ENCODE measurements at regions not wholly inside any gene's neighbourhood (a gene's known extent, or its start where the extent isn't known, plus 50 kb on each side); places are given as distances from the start of the nearest gene placed in this dataset.
A peak's percentile ranks its signal among the peaks of the same experiment; 100 is the strongest.

DNA sequence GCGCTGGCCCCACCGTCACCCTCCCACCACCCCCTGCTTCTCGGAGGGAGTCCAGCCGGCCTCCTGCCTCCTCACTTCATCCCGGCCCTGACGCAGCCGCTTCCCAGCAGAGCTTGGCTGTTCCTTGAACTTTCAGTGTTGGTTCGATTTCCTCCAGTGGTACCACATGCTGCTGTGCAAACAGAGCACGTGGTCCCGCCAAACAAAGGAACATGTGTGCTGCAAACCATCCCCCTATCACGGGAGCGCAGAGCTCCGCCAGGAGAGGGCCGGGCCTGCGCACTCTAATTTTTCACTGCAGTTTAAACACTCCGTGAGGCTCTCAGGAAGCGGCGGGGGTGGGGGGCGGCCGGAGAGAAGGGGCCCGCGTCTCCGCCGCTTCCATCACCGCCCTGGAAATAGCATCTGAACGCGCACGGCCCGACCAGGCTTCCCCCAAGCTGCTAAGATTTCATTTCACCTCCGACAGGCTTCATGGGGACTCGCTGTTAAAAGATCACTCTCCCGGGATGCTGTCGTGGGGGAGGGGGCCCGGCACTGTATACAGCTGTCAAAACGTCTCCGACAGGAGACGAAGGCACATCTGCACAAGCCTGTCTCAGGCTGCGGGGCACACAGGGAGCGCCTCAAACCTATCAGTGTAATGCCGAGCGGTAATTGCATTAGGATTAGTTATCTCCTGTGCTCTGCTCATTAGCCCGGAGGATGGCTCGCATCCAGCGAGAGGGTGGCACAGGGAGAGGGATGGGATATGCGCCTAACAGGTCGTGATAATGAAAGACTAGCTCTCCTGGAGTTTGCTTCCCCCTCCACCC is 269.9 kb upstream of the SORL1-AS1 start:
- intact Hi-C loops (cut with micrococcal nuclease) = no loop called here
- peak; percentile 98 for ATAC-seq

DNA sequence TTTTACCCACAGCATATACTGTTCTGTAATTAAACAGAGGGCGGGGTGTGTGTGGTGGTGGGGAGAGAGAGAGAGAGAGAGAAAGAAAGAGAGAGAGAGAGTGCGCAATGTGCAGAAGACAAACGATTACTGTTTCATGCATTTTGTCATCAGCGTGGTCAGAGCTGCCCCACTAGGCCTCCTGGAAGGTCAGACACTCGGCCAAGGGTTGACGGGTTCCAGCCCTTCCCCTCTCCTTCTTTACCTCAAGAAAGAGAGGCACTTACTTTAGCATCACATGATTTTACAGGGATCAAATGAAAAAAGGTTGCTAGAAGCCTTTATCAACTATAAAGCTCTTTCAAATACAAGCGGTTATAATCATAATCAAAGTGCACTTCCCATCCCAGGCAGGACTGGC is 269.2 kb upstream of the SORL1-AS1 start:
- intact Hi-C loops (cut with micrococcal nuclease) = no loop called here
- no peak for DNase-seq
- ATAC-seq = peak; percentile 14

More for the DNA sequence above, 269.9 kb upstream of the SORL1-AS1 start:
- DNase-seq = peak; percentile 85

DNA sequence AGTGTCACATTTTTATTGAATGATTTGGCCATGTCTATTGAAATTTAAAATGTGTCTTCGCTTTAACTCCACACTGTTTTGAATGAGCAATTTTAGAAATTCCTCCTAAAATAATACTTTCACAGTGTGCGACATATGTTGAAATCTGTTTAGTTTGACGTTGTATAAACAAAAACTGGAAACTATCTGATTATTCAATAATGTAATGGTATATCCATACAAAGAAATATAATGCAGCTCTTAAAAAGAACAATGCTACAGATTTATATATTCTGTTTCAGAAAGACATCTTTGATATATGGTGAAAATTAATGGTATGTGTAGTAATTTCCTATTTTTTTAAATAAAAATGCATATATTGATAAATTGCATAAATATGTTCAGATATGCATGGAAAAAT is 268.7 kb upstream of the SORL1-AS1 start:
- intact Hi-C loops (cut with micrococcal nuclease) = no loop called here
- no peak for ATAC-seq

DNA sequence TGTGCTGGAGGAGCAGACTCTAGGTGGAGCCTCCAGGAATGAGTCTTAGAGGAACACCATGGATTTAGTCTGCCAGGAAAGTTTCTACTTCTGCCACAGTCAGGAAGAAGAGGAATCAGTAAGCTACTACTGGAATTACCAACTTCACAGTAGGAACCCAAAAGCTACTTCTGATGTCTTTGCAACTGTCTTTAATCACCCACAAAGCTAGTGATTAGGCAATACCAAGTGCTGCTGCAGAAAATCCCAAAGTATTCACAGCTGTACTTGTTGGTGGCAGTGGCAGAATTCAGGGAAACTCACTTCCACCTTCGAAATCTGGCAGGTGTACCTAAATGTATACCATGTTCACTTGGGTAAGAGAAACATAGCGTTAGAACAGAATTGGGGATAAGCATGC is 264.5 kb upstream of the SORL1-AS1 start:
- DNase-seq (no peak), ATAC-seq (no peak)
- intact Hi-C loops (cut with micrococcal nuclease) = no loop called here

More for the DNA sequence above, 268.7 kb upstream of the SORL1-AS1 start:
- no peak for DNase-seq

DNA sequence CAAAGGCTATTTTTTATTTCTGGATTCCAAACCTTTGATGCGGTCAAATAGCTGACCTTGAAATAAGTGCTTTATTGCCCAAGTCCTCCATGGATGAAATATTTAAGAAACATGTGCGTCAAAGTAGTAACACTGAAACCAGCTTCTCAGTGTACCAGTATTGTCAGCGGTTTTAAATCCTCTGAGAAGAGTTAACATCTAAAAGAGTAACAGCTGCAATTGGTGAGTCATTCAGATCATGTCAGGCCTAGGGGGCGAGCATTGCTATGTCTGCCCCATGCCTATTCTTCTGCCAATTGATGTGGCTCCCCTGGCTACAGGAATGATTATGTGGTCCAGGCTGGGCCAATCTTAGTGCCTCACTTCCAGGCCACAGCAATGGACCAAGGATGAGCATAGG is 263.3 kb upstream of the SORL1-AS1 start:
- DNase-seq (no peak), ATAC-seq (no peak)
- intact Hi-C loops (cut with micrococcal nuclease) = no loop called here

DNA sequence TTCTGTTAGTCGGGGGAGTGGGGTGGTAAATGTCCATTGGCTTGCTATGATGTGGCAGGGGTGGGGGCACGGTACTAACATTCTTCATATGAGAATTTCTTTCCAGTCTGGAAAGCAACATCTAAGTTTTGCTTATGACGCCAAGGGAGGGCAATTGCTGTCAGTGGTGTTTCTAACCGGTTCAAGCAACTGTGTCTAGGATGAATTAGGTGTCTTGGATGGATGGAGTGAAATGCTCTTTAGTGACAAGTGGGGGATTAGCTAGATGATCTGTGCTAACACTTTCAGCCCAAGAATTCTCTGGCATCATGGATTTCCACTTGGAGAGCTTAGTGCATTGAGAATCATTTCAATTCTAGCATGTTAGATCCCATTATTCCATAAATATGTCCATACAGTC is 262.6 kb upstream of the SORL1-AS1 start:
- intact Hi-C loops (cut with micrococcal nuclease) = no loop called here
- DNase-seq (no peak), ATAC-seq (no peak)

DNA sequence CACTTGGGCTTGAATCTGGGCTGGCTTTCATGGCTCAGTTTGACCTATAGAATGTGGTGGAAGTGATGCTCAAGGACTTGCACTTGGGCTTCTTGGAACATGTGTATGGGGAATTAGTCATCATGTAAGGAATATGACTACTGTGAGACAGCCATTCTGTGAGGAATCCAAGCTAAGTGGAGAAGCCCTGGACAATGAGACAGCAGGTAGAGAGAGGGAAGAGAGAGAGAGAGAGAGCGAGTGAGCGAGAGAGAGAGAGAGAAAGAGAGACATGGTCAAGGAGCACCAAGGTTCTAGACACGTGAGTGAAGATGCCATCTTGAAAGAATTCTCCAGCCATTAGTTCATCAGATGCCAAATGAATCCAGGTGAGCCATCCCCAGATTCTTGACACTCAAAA is 261.6 kb upstream of the SORL1-AS1 start:
- no peak for DNase-seq
- ATAC-seq = no peak
- intact Hi-C loops (cut with micrococcal nuclease) = no loop called here

DNA sequence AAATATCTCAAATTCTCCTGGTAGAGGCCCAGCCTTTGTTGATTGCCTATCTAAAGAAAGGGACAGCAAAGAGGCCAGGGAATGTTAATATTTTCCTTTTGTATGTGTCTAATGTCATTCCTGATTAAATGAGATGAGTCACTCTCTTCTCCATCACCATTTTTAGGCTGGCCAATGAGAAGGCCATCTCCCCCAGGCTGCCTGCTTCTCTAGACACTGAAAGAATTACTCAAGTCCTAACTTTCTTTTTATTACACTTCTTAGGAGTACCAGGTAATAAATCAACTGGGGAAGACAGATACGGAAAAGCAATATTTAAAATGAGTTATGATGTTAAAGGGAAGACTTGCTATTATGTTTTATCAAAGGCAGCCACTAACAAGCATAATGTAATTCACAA is 259.2 kb upstream of the SORL1-AS1 start:
- no peak for DNase-seq
- no peak for ATAC-seq
- intact Hi-C loops (cut with micrococcal nuclease) = no loop called here

DNA sequence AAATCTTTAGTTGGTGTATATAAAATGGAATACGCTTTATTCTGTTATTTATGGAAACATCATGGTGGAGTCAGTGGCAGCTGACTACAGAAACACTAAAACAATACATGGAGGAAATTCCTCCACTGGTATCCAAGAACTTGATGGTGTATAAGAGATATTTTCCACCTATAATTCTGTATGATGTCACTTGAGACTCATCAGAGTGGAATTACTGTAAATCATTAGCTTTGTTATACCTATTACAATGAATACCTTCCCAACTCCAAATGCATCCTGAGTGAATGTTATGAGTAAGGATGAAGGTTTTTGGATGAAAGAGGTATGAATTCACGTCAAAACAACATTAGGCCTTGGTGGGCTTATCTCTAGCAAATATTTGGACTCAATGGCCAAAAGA is 258.5 kb upstream of the SORL1-AS1 start:
- intact Hi-C loops (cut with micrococcal nuclease) = no loop called here
- DNase-seq = no peak
- ATAC-seq = no peak

DNA sequence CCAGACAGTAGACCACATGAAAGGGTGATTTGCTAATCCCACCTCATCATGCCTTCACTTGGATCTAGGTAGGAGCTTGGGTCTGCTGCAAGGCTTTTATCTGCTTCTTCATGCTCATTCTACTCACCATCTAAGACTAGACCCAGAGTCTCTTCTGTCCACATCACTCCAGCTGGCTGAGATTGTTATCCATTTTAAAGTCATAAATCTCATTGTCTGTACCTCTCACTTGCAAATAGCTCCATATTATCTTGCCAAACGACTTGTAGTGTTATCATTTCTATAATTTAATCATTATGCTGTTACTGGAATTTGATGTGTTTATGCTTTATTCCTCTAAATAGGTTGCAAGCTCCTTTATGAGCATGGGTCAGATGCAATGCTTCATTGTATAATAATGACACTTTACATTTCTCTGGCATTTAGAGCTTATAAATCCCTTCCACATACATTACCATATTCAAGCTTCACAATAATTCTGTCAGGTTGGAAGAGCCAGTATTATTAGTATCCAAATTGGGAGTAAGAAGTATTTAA is 254.2 kb upstream of the SORL1-AS1 start:
- ATAC-seq = no peak
- no peak for DNase-seq

DNA sequence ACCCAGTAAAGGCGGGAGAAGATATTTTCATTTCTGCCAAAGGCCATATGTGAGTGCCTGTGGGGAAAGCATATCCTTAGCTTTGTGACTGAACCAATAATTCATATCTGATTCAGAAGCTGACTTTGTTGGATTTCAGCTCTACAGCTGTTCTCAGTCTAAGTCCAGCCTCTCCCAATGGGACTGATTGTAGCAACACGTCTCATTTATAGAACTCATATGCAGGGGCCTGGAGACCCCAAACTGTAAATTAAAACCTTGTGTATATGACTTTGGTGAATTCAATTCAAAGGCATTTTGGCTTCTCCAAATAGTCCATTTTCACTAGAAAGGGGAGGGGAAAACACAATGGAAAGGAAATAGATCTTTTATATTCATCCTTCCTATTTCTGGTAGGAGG is 250.4 kb upstream of the SORL1-AS1 start:
- DNase-seq (no peak), ATAC-seq (no peak)
- intact Hi-C loops (cut with micrococcal nuclease) = no loop called here

More for the DNA sequence above, 254.2 kb upstream of the SORL1-AS1 start:
- intact Hi-C loops (cut with micrococcal nuclease) = no loop called here

DNA sequence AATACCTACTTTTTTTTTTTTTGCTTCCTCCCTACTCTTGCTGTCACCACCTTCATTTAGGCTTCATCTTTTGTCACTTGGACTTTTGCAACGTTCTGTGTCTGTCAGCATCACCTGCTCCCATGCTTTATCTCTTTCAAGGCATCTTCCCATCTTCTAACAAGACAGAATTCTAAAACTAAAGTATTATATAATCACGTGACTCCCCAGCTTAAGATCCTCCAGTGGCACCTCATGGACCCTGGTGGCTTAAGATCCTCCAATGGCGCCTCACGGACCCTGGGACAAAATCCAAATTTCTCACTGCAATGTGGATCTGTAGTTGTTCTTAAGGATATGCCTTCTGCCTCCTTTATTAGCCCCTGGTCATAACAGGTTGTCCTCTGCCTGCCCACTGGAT is 248.2 kb upstream of the SORL1-AS1 start:
- ATAC-seq (no peak), DNase-seq (no peak)
- intact Hi-C loops (cut with micrococcal nuclease) = no loop called here

DNA sequence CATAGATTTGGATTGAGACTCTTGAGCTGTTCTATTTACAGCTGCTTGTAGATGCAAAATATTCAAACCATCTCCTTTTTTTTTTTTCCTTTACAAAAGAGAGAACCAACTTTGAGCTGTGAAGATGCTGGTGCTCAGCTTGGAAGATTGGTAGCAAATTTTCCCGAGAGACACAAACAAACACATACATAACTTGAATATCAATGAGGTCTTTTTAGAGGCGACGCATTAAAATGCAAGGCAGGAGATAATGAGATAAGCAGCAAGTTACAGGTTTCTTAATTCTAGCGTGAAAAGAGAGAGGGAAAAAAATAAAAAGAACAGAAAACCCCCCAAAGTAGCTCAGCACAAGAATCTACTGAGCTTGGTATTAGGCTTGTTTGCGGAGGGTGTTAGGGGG is 247.0 kb upstream of the SORL1-AS1 start:
- intact Hi-C loops (cut with micrococcal nuclease) = no loop called here
- DNase-seq (no peak), ATAC-seq (no peak)

DNA sequence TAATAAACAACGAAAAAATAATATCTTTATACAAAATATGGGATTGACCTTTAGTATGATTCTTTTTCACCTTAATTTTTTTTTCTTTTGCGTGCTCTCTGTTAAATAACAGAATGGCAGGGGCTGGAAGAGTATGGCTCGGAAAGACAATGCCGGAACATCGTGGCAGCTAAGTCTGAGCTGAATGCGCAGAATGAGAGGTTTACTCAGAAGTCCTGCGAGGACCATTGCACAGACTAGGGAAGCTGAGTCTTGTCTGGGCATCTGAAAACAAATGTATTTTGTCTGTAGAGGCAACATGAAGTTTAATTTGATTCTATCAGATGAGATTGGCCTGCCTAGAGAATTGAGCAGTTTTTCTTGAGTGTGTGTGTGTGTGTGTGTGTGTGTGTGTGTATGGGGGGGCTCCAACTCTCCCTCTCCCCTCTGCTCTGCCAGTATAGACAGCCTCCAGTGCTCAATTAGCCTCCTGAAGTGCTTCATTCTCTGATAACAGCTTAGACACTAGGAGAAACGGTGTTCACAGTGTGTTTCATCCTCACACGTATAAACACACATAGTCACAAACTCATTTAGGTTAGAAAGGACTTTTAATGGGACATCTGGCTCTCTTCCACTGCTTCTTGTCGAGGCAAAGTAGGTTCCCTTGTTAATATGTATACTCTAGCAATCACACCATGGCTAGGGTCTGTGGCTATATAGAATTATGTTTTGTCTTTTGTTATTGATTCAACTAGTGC is 244.3 kb upstream of the SORL1-AS1 start:
- no peak for DNase-seq
- intact Hi-C loops (cut with micrococcal nuclease) = no loop called here
- peak; percentile 26 for ATAC-seq

DNA sequence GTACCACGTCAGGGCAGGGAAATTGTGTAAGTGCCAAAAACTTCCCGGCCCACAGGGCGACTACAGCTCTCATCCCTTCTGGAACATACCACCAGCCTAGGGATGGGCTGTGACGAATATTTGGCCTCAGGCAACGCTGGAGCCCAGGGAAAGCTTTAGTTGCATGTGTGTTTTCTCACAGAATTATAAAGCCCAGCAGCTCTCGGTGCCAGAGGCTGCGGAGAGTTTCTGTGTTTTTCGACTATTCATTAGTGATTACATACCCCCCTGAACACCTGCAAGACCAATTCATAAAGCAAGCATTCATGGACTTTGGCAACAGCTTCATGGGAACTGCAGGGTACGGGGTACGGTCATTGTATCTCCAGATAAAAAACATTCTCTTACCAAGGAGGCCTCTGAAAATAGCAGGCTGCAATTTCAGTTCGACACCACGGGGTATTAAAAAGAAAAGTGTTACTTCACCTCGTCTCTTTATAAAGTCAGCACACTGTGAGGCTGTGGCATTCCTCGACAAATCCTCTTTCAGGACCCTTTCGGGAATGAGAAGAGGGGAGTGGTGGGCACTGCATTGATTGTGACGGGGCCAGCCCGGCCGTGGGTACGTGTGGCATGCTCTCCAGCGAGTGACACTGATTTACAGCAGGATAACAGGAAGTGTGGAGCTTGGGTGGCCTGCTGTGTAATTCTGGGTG is 243.6 kb upstream of the SORL1-AS1 start:
- DNase-seq (peak; percentile 32), ATAC-seq (peak; percentile 82)
- intact Hi-C loops (cut with micrococcal nuclease) = no loop called here

DNA sequence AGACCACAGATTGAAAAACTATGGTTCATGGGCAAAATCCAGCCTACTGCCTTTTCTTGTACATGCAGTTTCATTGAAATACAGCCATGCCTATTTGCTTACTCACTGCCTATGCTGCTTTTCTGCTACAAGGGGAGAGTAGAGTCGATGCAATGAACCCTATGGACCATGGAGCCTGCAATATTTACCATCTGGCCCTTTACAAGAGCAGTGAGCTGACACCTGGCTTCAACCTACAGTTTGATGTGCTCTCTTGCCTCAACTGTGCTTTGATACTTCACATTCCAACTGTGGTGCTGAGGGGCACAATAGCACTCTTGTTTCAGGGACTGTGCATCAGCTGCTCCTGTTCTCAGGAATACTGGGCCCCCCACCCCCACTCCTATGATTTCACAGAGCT is 239.5 kb upstream of the SORL1-AS1 start:
- intact Hi-C loops (cut with micrococcal nuclease) = no loop called here
- DNase-seq (no peak), ATAC-seq (no peak)

DNA sequence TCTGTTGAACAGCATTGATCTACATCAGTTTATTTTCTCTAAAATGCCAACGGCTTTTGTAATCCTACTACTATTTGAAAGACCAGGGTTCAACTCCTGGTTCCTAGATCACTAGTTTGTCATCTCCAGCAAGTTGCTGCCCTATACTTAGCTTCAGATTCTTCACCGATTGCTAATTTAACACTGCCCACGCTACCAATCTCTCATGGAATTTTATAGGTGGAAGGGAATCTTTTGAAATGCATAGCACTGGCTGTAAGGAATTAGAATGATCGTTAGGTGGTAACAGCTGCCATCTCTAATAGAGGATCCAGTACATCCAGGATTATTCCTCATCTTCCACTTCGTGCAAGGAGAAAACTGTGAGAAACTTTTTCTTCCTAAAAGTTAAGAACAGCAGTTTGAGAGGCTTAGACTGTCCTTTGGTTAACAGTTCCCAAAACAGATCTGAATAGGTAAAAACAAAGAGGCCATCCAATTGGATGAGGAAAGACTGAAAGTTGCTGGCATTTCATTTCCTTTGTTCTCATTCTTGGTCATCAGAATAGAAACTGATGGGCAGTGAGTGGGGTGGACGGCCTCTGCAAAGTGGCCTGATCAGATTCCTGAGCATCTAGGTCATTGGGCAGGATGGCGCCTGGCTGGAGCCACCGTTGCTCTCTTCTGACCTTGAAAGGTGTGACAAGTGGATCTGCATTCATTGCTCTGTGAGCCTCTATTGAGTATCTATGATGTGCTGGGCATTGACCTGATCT is 236.3 kb upstream of the SORL1-AS1 start:
- no peak for ATAC-seq
- intact Hi-C loops (cut with micrococcal nuclease) = no loop called here

DNA sequence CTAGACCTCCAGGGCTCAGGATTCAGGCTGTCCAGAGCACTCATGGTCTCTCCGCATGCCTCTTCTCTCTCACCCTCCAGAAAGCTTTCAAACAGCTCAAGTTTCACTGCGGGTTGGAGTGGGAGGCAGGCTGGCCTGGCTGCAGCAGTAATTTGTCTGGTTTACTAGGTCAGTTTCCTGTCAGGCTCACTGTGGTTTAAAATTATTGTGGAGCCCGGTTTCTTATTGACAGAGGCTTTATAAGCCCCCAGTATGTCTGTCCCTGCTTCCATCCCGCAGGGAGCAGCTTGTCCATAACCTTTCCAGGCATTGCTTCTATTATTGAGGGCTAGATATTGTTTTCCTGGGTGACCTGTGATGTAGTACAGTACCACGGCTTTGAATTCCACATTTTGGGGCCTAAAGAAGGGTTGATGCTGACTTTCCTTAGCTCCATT is 235.3 kb upstream of the SORL1-AS1 start:
- ATAC-seq (peak; percentile 47), DNase-seq (no peak)
- intact Hi-C loops (cut with micrococcal nuclease) = no loop called here

More for the DNA sequence above, 236.3 kb upstream of the SORL1-AS1 start:
- DNase-seq = no peak

DNA sequence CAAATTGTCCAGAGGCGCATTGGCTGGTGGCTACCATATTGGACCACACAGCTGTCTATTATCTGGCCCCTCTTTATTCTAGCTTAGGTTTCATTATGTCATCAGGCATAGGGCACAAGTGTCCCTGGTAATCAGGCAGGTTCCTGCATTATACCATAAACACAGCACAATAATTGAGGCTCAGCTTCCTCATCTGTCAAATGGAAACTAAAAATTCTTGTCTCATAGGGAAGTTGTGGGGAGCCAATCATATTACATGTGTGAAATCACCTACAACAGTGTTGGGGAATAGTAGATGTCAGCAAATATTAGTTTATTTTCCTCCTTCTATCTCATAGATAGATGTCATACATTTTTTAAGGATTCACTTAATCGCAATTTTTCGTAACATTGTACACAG is 231.0 kb upstream of the SORL1-AS1 start:
- intact Hi-C loops (cut with micrococcal nuclease) = no loop called here

More for the DNA sequence above, 231.0 kb upstream of the SORL1-AS1 start:
- DNase-seq (no peak), ATAC-seq (no peak)
